Myocyte (in vitro differentiated cells): ENCODE measurements at regions not wholly inside any gene's neighbourhood (a gene's known extent, or its start where the extent isn't known, plus 50 kb on each side); places are given as distances from the start of the nearest gene placed in this dataset.

ENCODE experiments used
- DNase-seq: peaks from one replicate; pipeline ENCODE4 v3.0.0-alpha.2; 2012; ENCODE audit warnings: low read depth

DNA sequence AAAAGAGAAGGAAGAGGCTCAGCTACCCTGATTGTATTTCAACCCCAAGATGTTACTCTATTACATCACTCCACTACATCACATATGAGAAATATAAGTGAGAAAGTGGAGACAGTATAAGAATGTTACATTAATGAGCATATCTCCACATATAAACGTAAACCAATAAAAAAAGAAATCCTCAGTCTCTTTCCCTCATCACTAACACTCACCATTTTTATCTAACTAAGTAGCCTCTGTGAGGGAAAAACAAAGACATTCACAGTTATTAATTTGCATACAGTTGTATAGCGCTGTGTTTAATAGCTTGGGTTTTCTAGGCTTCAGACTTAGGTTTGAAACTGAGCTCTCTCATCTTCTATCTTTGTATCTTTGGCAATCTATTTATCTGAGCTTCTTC lies 489.1 kb upstream of the LRRTM4 start:
- DNase-seq: no peak

GRCh38 chr2:78020491-78020890 lies 498.3 kb upstream of the LRRTM4 start:
- DNase-seq: no peak

- no peak for DNase-seq
Measured at GRCh38 chr2:78023356-78023755, 501.2 kb upstream of the LRRTM4 start.

DNA sequence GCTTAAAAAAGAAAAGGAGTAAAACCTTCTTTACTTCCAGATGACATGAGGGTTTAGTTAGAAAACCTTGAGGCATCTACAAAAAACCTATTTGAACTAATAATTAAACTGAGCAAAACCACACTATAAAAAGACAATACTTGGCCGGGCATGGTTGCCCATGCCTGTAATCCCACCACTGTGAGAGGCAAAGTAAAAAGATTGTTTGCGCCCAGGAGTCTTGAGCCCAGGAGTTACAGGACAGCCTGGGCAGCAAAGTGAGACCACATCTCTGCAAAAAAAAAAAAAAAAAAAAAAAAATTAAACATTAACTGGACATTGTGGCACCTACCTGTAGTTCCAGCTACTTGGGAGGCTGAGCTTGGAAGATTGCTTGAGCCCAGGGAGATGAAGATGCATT lies 502.8 kb upstream of the LRRTM4 start:
- DNase-seq: no peak

- no peak for DNase-seq
Measured at GRCh38 chr2:78029392-78029995, 507.3 kb upstream of the LRRTM4 start.

DNA sequence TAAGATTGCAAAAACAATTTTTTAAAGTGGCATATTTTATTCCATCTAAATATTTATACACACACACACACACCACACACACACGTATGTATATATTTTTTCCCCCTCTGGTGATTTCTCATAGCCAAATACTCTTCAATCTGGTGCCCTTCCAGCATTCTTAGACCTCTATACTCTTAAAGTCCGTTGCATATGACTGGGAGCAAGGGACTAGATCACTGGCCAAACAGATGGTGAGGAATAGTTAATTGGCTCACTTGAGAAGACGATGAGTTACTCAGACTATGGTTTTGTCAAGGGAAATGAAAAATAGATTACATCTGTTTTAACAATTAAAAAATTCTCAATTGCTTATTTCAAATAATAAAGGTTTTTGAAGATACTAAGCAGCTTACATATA lies 512.5 kb upstream of the LRRTM4 start:
- DNase-seq: no peak

- DNase-seq: no peak
Measured at GRCh38 chr2:78035804-78036203, 513.6 kb upstream of the LRRTM4 start.

- DNase-seq: no peak
Measured at GRCh38 chr2:78051480-78051879, 529.3 kb upstream of the LRRTM4 start.

DNA sequence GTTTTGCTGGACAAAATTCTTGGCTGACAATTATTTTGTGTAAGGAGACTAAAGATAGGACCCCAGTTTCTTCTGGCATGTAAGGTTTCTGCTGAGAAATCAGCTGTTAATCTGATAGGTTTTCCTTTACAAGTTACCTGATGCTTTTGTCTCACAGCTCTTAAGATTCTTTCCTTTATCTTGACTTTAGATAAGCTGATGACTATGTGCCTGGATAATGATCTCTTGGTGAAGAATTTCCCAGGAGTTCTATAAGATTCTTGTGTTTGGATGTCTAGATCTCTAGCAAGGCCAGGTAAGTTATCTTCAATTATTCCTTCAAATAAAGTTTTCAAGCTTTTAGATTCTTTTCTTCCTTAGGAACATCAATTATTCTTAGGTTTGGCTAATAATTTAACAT lies 534.8 kb upstream of the LRRTM4 start:
- no peak for DNase-seq

DNA sequence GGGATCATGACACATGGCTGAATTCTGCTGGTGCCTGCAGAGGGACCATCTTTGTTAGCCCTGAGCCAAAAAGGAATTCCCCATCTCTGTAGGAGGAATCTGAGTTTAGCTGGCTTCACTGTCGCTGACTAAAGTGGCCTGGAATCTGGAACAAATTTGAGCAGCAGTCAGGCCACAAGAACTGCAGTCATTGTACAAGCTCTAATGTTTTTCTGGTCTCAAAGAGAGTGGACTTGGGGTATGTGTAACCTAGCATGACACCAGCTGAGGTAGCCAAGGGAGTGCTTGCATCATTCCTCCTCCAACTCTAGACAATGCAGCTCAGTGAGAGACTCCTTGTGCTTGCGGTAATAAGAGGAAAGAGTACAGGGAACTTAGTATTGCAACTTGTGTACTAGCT lies 539.1 kb upstream of the LRRTM4 start:
- no peak for DNase-seq

GRCh38 chr2:78061732-78062131 lies 539.6 kb upstream of the LRRTM4 start:
- DNase-seq: no peak

DNA sequence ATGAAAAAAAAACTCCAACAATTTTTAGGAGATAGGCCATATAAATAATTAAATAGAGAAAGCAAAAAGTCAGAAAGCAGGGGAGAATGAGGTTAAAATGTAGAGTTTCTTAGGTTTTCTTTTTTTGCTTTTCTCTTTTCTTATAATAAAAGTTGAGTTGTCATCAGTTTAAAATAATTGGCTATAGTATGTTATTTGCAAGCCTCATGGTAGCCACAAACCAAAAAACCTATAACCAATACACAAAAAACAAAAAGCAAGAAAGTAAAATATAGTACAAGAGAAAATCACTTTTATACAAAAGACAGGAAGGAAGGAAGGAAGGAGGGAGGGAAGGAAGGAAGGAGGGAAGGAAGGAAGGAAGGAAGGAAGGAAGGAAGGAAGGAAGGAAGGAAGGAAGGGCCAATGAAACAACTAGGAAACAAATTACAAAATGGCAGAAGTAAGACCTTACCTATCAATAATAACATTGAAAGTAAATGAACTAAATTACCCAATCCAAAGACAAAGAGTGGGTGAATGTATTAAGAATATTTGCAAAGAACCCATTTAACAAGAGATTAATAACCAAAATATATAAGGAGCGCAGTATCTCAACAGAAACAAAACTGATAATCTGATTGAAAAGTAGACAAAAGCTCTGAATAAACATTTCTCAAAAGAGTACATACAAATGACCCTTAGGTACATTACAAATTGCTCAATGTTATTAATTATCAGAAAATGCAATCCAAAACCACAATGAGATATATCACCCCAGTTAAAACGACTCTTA lies 541.3 kb upstream of the LRRTM4 start:
- no peak for DNase-seq

- DNase-seq: no peak
Measured at GRCh38 chr2:78065366-78065765, 543.2 kb upstream of the LRRTM4 start.

GRCh38 chr2:78068808-78069207 lies 546.6 kb upstream of the LRRTM4 start:
- DNase-seq: no peak

DNA sequence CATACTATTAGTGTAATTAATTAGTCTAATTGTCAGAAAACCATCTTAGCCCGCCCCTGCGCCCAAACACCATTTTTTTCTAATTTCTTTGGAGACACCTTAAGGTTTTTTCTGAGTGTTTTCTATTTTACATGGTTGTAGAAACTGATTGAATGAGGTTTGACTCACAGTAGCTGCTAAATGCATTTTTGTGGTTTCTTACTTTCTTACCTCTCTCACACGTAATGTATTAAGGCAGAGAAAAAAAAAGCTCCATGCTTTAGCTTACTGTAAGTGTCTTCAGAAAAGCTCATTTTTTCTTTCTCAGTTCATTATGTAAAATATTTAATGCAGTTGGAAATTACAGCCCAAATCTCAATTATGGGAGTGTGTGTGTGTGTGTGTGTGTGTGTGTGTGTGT lies 548.5 kb upstream of the LRRTM4 start:
- DNase-seq: no peak

DNA sequence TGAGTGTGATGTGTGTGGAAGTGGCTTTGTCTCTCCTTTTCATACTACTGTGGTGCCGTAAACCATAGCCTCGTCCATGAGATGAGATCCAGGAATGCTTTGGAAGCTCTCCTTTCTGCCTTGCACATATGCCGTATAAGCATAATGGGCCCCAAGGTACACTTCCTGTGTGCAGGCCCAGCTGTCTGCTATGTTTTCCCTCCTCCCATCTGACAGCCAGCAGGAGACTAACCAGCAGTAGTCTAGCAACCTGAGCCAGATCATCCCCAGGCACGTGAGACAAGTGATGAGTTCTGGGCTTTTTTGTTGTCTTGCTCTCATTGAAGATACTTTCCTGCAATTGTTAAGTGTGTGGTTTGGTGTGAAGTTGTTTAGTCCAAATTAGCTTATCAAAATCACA lies 555.5 kb upstream of the LRRTM4 start:
- no peak for DNase-seq

DNA sequence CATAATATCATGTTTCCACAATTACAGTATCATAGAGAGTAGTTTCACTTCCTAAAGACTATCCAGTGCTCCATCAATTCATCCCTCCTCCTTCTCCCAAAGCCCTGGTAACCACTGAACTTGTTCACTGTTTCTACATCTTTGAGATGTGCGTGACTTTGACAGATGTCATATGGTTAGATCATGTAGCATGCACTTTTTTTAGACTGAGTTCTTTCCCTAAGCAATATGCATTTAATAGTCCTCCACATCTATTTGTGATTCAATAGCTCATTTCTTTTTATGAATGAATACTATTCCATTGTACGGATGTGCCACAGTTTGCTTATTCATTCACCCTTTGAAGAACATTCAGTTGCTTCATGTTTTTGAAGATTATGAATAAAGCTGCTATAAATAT lies 560.4 kb upstream of the LRRTM4 start:
- DNase-seq: no peak

- no peak for DNase-seq
Measured at GRCh38 chr2:78093436-78093835, 571.3 kb upstream of the LRRTM4 start.

GRCh38 chr2:78109272-78109671 lies 587.1 kb upstream of the LRRTM4 start:
- no peak for DNase-seq

DNA sequence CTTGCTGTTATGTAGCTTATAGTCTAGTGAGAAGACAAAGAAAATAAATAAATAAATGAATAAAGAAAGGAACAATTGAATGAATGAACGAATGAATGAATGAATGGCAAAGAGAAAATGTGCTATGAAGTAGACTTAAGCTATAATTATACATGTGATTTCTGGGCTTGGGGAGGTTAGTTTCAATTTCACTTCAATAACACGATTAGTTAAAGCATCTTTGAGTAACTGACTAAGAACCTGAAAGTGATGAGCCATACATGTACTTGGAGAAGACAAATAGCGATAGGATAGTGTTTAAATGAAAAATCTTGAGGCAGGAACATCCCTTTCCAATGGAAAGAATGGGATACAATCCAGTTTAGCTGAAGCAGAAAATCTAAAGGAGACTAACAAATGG lies 593.1 kb upstream of the LRRTM4 start:
- no peak for DNase-seq

GRCh38 chr2:78118037-78118436 lies 595.9 kb upstream of the LRRTM4 start:
- peak; percentile 55 for DNase-seq

DNA sequence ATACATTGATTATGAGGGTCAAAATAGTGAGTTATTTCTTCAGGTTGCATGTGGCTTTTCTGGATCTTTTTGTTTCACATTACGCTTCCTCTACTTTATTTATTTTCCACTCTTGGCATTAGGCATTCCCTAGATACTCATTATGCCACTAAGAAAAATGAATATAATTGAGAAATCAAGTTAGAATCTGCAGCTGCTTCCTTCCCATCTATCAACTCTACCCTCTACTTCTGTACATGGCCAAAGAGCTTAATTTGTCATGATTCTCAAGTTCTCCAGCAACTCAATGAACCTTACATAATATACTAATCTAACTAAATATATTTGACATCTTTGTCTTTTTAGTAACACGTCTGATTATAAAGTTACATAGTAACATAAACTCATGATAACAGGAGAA lies 598.1 kb upstream of the LRRTM4 start:
- DNase-seq: no peak

DNA sequence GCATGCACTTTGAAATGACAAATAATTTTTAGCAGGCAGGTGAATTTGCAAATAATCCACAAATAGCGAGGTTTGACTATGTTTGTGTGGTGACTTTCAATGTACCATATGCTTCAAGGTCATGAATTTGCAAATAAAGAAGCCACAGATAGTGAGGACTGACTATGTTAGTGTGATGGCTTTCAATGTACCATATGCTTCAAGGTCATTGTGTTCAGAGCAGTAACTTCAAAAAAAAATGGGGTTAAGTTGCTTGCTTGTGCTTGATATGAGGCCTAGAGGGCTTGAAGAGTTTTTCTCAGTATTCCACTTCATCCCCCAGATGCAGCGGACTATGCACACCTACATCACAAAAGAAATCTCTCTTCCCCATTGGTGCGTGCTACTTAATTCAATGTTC lies 602.9 kb upstream of the LRRTM4 start:
- no peak for DNase-seq
